H9 (cell line): ENCODE measurements at regions not wholly inside any gene's neighbourhood (a gene's known extent, or its start where the extent isn't known, plus 50 kb on each side); places are given as distances from the start of the nearest gene placed in this dataset.

Experiments used
- DNase-seq: peaks from one replicate; pipeline ENCODE4 v3.0.0-alpha.2; 2017
- H2AFZ ChIP-seq: one replicate; pipeline ENCODE4 v1.6.1; 2013; ENCODE audit warnings: mild to moderate bottlenecking, low read length, control low read depth, moderate library complexity
- H2AK5ac ChIP-seq: 2 replicates; pipeline ENCODE4 v1.6.1; 2013; ENCODE audit warnings: low read length, control low read depth, mixed read lengths; ENCODE audit not compliant: insufficient read length
- H2BK120ac ChIP-seq: one replicate; pipeline ENCODE4 v1.6.1; 2013; ENCODE audit warnings: low read depth, mild to moderate bottlenecking, low read length, control low read depth, inconsistent platforms; ENCODE audit not compliant: poor library complexity, severe bottlenecking
- H2BK12ac ChIP-seq: 2 replicates; pipeline ENCODE4 v1.6.1; 2013; ENCODE audit warnings: low read length, control low read depth, mixed read lengths, low read depth; ENCODE audit not compliant: insufficient read length
- H2BK15ac ChIP-seq: 2 replicates; pipeline ENCODE4 v1.6.1; 2013; ENCODE audit warnings: low read depth, low read length, control low read depth
- H2BK20ac ChIP-seq: one replicate; pipeline ENCODE4 v1.6.1; 2013; ENCODE audit warnings: low read depth, mild to moderate bottlenecking, low read length, control low read depth, inconsistent platforms; ENCODE audit not compliant: poor library complexity, severe bottlenecking
- H2BK5ac ChIP-seq: 2 replicates; pipeline ENCODE4 v1.6.1; 2013; ENCODE audit warnings: low read length, control low read depth, mixed read lengths; ENCODE audit not compliant: insufficient read length
- H3K14ac ChIP-seq: 2 replicates; pipeline ENCODE4 v1.6.1; 2013; ENCODE audit warnings: low read length, control low read depth; ENCODE audit not compliant: insufficient read depth
- H3K18ac ChIP-seq: 2 replicates; pipeline ENCODE4 v1.6.1; 2013; ENCODE audit warnings: low read depth, mild to moderate bottlenecking, mixed read lengths, low read length, control low read depth; ENCODE audit not compliant: insufficient read length
- H3K23ac ChIP-seq: 2 replicates; pipeline ENCODE4 v1.6.1; 2013; ENCODE audit warnings: low read length, control low read depth, mixed read lengths, low read depth; ENCODE audit not compliant: insufficient read length
- H3K23me2 ChIP-seq: 2 replicates; pipeline ENCODE4 v1.6.1; 2013; ENCODE audit warnings: low read depth, mild to moderate bottlenecking, mixed read lengths, low read length, control low read depth; ENCODE audit not compliant: insufficient read length, poor library complexity, severe bottlenecking
- H3K27ac ChIP-seq: 2 replicates; pipeline ENCODE4 v1.5.1; 2013; ENCODE audit warnings: low read length, control low read depth, mixed read lengths, low read depth; ENCODE audit not compliant: insufficient read length
- H3K27me3 ChIP-seq: 2 replicates; pipeline ENCODE4 v1.6.1; 2013; ENCODE audit warnings: low read length, control low read depth, inconsistent platforms; ENCODE audit not compliant: insufficient read depth
- H3K4ac ChIP-seq: 2 replicates; pipeline ENCODE4 v1.6.1; 2013; ENCODE audit warnings: low read depth, mild to moderate bottlenecking, control low read depth, inconsistent platforms, low read length, moderate library complexity
- H3K4me1 ChIP-seq: 2 replicates; pipeline ENCODE4 v1.6.1; 2013; ENCODE audit warnings: low read length, control low read depth, inconsistent platforms; ENCODE audit not compliant: insufficient read depth
- H3K4me2 ChIP-seq: 2 replicates; pipeline ENCODE4 v1.6.1; 2013; ENCODE audit warnings: low read length, control low read depth, mixed read lengths; ENCODE audit not compliant: insufficient read length, insufficient read depth
- H3K56ac ChIP-seq: 2 replicates; pipeline ENCODE4 v1.6.1; 2013; ENCODE audit warnings: low read depth, mild to moderate bottlenecking, mixed read lengths, low read length, control low read depth; ENCODE audit not compliant: insufficient read length
- H3K79me1 ChIP-seq: 2 replicates; pipeline ENCODE4 v1.6.1; 2013; ENCODE audit warnings: low read depth, mild to moderate bottlenecking, moderate library complexity, low read length, control low read depth, inconsistent platforms; ENCODE audit not compliant: insufficient read depth, poor library complexity, severe bottlenecking
- H3K79me2 ChIP-seq: 2 replicates; pipeline ENCODE4 v1.6.1; 2013; ENCODE audit warnings: low read length, control low read depth, inconsistent platforms; ENCODE audit not compliant: insufficient read depth
- H3K9ac ChIP-seq: 2 replicates; pipeline ENCODE4 v1.6.1; 2013; ENCODE audit warnings: low read length, control low read depth, mixed read lengths; ENCODE audit not compliant: insufficient read length; ENCODE audit errors: extremely low read depth
- H3K9me3 ChIP-seq: one replicate; pipeline ENCODE4 v1.6.1; 2013; ENCODE audit warnings: low read depth, low read length, inconsistent platforms; ENCODE audit not compliant: control insufficient read depth
- H3T11ph ChIP-seq: one replicate; pipeline ENCODE4 v1.6.1; 2013; ENCODE audit warnings: mild to moderate bottlenecking, low read length, control low read depth, inconsistent platforms
- H4K20me1 ChIP-seq: one replicate; pipeline ENCODE4 v1.6.1; 2013; ENCODE audit not compliant: control insufficient read depth, insufficient read length, insufficient read depth
- H4K5ac ChIP-seq: 2 replicates; pipeline ENCODE4 v1.6.1; 2013; ENCODE audit warnings: low read depth, mild to moderate bottlenecking, mixed read lengths, low read length, control low read depth; ENCODE audit not compliant: insufficient read length
- H4K8ac ChIP-seq: replicated peaks from 2 replicates; pipeline ENCODE4 v1.6.1; 2013; ENCODE audit warnings: low read length, control low read depth, mixed read lengths, low read depth; ENCODE audit not compliant: insufficient read length
- H4K91ac ChIP-seq: 2 replicates; pipeline ENCODE4 v1.6.1; 2013; ENCODE audit warnings: low read depth, mild to moderate bottlenecking, moderate library complexity, mixed read lengths, low read length, control low read depth; ENCODE audit not compliant: insufficient read length
- H3K27ac Mint-ChIP-seq, 3 experiments: 2 replicates in 2 of 3; 3 replicates in 1 of 3; pipeline ENCODE4 v1.8.0; 2020 to 2021; ENCODE audit warnings: mixed read lengths in 3 of 3, mild to moderate bottlenecking in 1 of 3, moderate library complexity in 1 of 3
- H3K27me3 Mint-ChIP-seq: 2 replicates; pipeline ENCODE4 v1.8.0; 2021; ENCODE audit warnings: low read depth, mild to moderate bottlenecking, moderate library complexity, mixed read lengths
- H3K36me3 Mint-ChIP-seq, 3 experiments: 2 replicates in 2 of 3; 3 replicates in 1 of 3; pipeline ENCODE4 v1.8.0; 2020 to 2021; ENCODE audit warnings: low read depth in 3 of 3, mixed read lengths in 3 of 3; ENCODE audit not compliant: insufficient read depth in 1 of 3
- H3K4me1 Mint-ChIP-seq, 2 experiments: 2 replicates each; pipeline ENCODE4 v1.8.0; 2020; ENCODE audit warnings: mixed read lengths in 2 of 2
- H3K4me3 Mint-ChIP-seq, 2 experiments: 2 replicates in 1 of 2; 3 replicates in 1 of 2; pipeline ENCODE4 v1.8.0; 2020 to 2021; ENCODE audit warnings: mild to moderate bottlenecking in 2 of 2, mixed read lengths in 2 of 2, moderate library complexity in 1 of 2
- H3K9me3 Mint-ChIP-seq, 2 experiments: 2 replicates in 1 of 2; 3 replicates in 1 of 2; pipeline ENCODE4 v1.8.0; 2020; ENCODE audit warnings: mild to moderate bottlenecking in 2 of 2, mixed read lengths in 2 of 2, moderate library complexity in 1 of 2
- CTCF ChIP-seq: fragments of 200-600 bp; sonication (generic); conservative IDR thresholded peaks from 3 replicates; pipeline ENCODE4 v1.8.0; 2021; ENCODE audit warnings: antibody characterized with exemption, mild to moderate bottlenecking
- WGBS: extraction: QIAGEN DNeasy Blood & Tissue Kit; methylation state at CpG from one replicate; pipeline ENCODE4 v1.1.7; 2013; ENCODE audit warnings: missing lambda C conversion rate, low lambda C conversion rate, mixed read lengths; ENCODE audit not compliant: insufficient read length; ENCODE audit errors: extremely low coverage; 5-methylcytosine and 5-hydroxymethylcytosine counted together

DNA sequence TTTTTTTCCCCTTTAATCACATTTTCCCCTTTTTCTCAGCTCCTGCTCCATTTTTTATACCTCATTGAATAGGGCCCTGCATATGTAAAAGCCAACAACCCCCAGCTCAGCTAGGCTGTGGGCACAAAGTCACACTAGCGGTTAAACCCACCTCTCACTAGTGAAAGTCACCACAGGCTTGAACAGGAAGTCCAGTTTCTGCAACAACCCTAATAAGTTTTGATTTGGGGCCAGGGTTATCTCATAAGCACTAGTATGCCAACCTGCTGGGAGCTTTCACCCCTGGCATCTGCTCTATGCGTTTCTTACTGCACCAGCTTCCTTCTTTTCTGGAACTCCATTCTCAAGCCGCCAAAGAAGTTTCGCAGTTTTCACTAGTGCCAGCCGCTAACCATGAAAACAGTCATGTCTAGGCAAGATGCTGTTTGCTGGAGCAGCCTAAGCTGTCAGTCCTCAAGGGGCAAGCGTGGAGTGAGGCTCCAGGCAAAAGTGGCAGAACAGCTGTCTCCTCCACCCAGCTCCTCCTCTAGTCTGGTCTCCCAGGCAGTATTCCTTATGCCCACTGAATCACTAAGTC lies 197.0 kb upstream of the MEIS1 start:
- H3K23ac ChIP-seq = no peak overlapping the region
- no peaks in the 10 kb centered on the region for H3K9me3 ChIP-seq
- H3K14ac ChIP-seq = no peak overlapping the region; the same call in 1 of the 2 replicates
- no peak overlapping the region for H3K18ac ChIP-seq
- no peak overlapping the region for H3T11ph ChIP-seq
- H2BK15ac ChIP-seq = no peak overlapping the region
- H3K4me3 Mint-ChIP-seq = no peak overlapping the region
- H2AK5ac ChIP-seq = no peak overlapping the region
- no CpG with 5 or more reads among the region's 6 CpGs for WGBS
- no peak overlapping the region for H3K4me2 ChIP-seq
- H3K27me3 ChIP-seq = no peaks in the 10 kb centered on the region
- H3K9me3 Mint-ChIP-seq = no peaks in the 10 kb centered on the region
- H4K5ac ChIP-seq = no peak overlapping the region
- TF ChIP-seq CTCF = no peak
- no peak overlapping the region for H2AFZ ChIP-seq
- H3K79me2 ChIP-seq = no peaks in the 10 kb centered on the region
- H3K56ac ChIP-seq = no peak overlapping the region
- H3K4me1 ChIP-seq = no peaks in the 10 kb centered on the region; the same call in 1 of the 2 replicates
- H2BK20ac ChIP-seq = no peak overlapping the region
- peaks cover 2% of the 10 kb centered on the region; the same call in 1 of the 2 replicates for H3K27me3 Mint-ChIP-seq
- no peak overlapping the region for H3K4ac ChIP-seq
- no peak overlapping the region for H4K91ac ChIP-seq
- no peaks in the 10 kb centered on the region for H3K36me3 Mint-ChIP-seq
- H2BK120ac ChIP-seq = no peak overlapping the region
- no peak overlapping the region for H2BK5ac ChIP-seq
- H2BK12ac ChIP-seq = no peak overlapping the region
- H3K9ac ChIP-seq = no peak overlapping the region
- no peak for DNase-seq
- H3K27ac ChIP-seq = no peak overlapping the region
- H3K23me2 ChIP-seq = no peaks in the 10 kb centered on the region
- H4K20me1 ChIP-seq = no peaks in the 10 kb centered on the region
- H3K4me1 Mint-ChIP-seq = peaks cover 6 to 20% of the 10 kb centered on the region in 2 experiments
- no peaks in the 10 kb centered on the region for H3K79me1 ChIP-seq
- H4K8ac ChIP-seq = no peak overlapping the region
- H3K27ac Mint-ChIP-seq = no peak overlapping the region
